ENCODE measurements at regions not wholly inside any gene's neighbourhood (a gene's known extent, or its start where the extent isn't known, plus 50 kb on each side); places are given as distances from the start of the nearest gene placed in this dataset.

GRCh38 chr16:59148056-59148768 lies 414.1 kb upstream of the GOT2 start:
- WGBS, 2 donors = 64 to 76% methylated on average over 8 of the region's 8 CpGs
- Histone ChIP-seq H3K4me1 (no peaks in the 10 kb centered on the region), H3K27me3 (no peaks in the 10 kb centered on the region), H3K4me3 (no peak overlapping the region), H3K9me3 (no peaks in the 10 kb centered on the region), H3K36me3 (replicated peaks in 1 of 2; ENCODE audit: insufficient read depth in 1 of 2, low read depth in 2 of 2) (no peaks in the 10 kb centered on the region), H3K27ac (no peak overlapping the region)
- ATAC-seq (no peak), DNase-seq (no peak)
- no peak for TF ChIP-seq POLR2A (IDR thresholded peaks at IDR 0.05)
- TF ChIP-seq CTCF (IDR thresholded peaks at IDR 0.05) = no peak
- intact Hi-C loops (cut with DNase I) = no loop called here

- Histone ChIP-seq H3K27ac (no peak overlapping the region), H3K4me3 (no peak overlapping the region), H3K27me3 (no peaks in the 10 kb centered on the region), H3K4me1 (no peaks in the 10 kb centered on the region), H3K36me3 (replicated peaks in 1 of 2; ENCODE audit: insufficient read depth in 1 of 2, low read depth in 2 of 2) (no peaks in the 10 kb centered on the region), H3K9me3 (no peaks in the 10 kb centered on the region)
- DNase-seq (no peak), ATAC-seq (no peak)
- intact Hi-C loops (cut with DNase I) = no loop called here
- WGBS, 2 donors = 85 to 90% methylated on average over 3 of the region's 3 CpGs
- TF ChIP-seq POLR2A (IDR thresholded peaks at IDR 0.05) (no peak), CTCF (IDR thresholded peaks at IDR 0.05) (no peak)
Measured at GRCh38 chr16:59146140-59146539, 412.0 kb upstream of the GOT2 start.

- Histone ChIP-seq H3K9me3 (no peaks in the 10 kb centered on the region), H3K4me1 (no peaks in the 10 kb centered on the region), H3K4me3 (no peak overlapping the region), H3K36me3 (replicated peaks in 1 of 2; ENCODE audit: insufficient read depth in 1 of 2, low read depth in 2 of 2) (no peaks in the 10 kb centered on the region), H3K27ac (no peak overlapping the region), H3K27me3 (no peaks in the 10 kb centered on the region)
- intact Hi-C loops (cut with DNase I) = no loop called here
- no peak for ATAC-seq
- no peak for TF ChIP-seq CTCF (IDR thresholded peaks at IDR 0.05)
- no peak for TF ChIP-seq POLR2A (IDR thresholded peaks at IDR 0.05)
- no peak for DNase-seq
- WGBS, 2 donors = 71 to 77% methylated on average over 2 of the region's 2 CpGs
Measured at GRCh38 chr16:59144841-59145240, 410.7 kb upstream of the GOT2 start.

- no peak for DNase-seq
- intact Hi-C loops (cut with DNase I) = no loop called here
- Histone ChIP-seq H3K9me3 (no peaks in the 10 kb centered on the region), H3K27me3 (no peaks in the 10 kb centered on the region), H3K4me3 (no peak overlapping the region), H3K36me3 (replicated peaks in 1 of 2; ENCODE audit: insufficient read depth in 1 of 2, low read depth in 2 of 2) (no peaks in the 10 kb centered on the region), H3K27ac (no peak overlapping the region), H3K4me1 (no peaks in the 10 kb centered on the region)
- no peak for ATAC-seq
- whole genome bisulfite sequencing, 2 donors = 39 to 48% methylated on average over 1 of the region's 1 CpG
- TF ChIP-seq POLR2A (IDR thresholded peaks at IDR 0.05) = no peak
- no peak for TF ChIP-seq CTCF (IDR thresholded peaks at IDR 0.05)
Measured at GRCh38 chr16:59144326-59144725, 410.2 kb upstream of the GOT2 start.

- H3K27ac ChIP-seq = no peak overlapping the region
- no peaks in the 10 kb centered on the region for H3K27me3 ChIP-seq
- no peaks in the 10 kb centered on the region for H3K9me3 ChIP-seq
- DNase-seq (no peak), ATAC-seq (no peak)
- 48 to 62% methylated on average over 1 of the region's 1 CpG for WGBS, 2 donors
- intact Hi-C loops (cut with DNase I) = no loop called here
- no peaks in the 10 kb centered on the region for H3K4me1 ChIP-seq
- TF ChIP-seq CTCF (IDR thresholded peaks at IDR 0.05) (no peak), POLR2A (IDR thresholded peaks at IDR 0.05) (no peak)
- no peaks in the 10 kb centered on the region for H3K36me3 ChIP-seq (replicated peaks in 1 of 2; ENCODE audit: insufficient read depth in 1 of 2, low read depth in 2 of 2)
- H3K4me3 ChIP-seq = no peak overlapping the region
Measured at GRCh38 chr16:59126486-59126885, 392.4 kb upstream of the GOT2 start.
